Retinal pigment epithelial cell (primary cell): ENCODE measurements at regions not wholly inside any gene's neighbourhood (a gene's known extent, or its start where the extent isn't known, plus 50 kb on each side); places are given as distances from the start of the nearest gene placed in this dataset.

Source experiments
- DNase-seq: peaks from one replicate; pipeline ENCODE4 v3.0.0-alpha.2; 2010; ENCODE audit warnings: low read depth
- H3K4me3 ChIP-seq: 2 replicates; pipeline ENCODE4 v1.5.1; 2011; ENCODE audit warnings: mild to moderate bottlenecking, low read length, control low read depth, moderate library complexity
- TF ChIP-seq, protein P1 (sequence below): conservative IDR thresholded peaks from 2 replicates; pipeline ENCODE4 v1.5.1; 2011; ENCODE audit warnings: low read depth, low read length, control low read depth, inconsistent platforms

DNA sequence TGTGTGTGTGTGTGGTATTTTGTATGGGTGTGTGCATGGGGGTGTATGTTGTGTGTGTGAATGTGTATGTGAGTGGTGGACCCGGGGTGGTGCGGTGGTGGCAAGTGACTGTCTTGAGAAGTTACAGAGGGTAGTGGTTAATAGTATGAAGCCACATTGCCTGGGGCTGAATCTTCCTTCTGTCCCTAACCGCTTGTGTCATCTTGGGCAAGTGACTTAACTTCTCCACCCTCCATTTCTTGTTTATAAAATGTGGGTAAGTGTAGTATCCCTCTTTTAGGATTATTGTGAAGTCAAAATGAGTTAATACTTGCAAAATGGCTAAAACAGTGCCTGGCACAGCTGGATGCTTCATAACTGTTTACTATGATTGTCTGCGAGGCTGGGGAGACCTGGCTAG lies 63.5 kb downstream of the MYCN start:
- H3K4me3 ChIP-seq = no peak overlapping the region
- TF ChIP-seq, protein P1, sequence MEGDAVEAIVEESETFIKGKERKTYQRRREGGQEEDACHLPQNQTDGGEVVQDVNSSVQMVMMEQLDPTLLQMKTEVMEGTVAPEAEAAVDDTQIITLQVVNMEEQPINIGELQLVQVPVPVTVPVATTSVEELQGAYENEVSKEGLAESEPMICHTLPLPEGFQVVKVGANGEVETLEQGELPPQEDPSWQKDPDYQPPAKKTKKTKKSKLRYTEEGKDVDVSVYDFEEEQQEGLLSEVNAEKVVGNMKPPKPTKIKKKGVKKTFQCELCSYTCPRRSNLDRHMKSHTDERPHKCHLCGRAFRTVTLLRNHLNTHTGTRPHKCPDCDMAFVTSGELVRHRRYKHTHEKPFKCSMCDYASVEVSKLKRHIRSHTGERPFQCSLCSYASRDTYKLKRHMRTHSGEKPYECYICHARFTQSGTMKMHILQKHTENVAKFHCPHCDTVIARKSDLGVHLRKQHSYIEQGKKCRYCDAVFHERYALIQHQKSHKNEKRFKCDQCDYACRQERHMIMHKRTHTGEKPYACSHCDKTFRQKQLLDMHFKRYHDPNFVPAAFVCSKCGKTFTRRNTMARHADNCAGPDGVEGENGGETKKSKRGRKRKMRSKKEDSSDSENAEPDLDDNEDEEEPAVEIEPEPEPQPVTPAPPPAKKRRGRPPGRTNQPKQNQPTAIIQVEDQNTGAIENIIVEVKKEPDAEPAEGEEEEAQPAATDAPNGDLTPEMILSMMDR = no peak
- DNase-seq = no peak

DNA sequence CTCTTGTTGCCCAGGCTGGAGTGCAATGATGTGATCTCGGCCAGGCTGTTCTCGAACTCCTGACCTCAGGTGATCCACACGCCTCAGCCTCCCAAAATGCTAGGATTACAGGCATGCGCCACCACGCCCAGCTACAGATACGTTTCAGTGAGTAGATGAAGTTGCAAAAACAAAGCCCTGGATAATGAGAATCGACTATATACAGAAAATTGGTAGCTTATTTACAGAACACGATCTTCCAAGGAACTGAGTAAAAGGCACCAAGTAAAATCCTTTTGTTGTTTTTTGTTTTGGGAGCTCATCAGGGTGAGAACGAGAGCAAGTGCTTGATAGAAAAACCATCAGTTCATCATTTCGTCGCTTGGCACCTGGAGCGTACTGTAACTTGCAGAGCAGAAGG lies 62.8 kb downstream of the MYCN start:
- TF ChIP-seq, protein P1 = no peak
- H3K4me3 ChIP-seq = no peak overlapping the region
- DNase-seq = no peak

GRCh38 chr2:16002575-16002974 lies 62.2 kb downstream of the MYCN start:
- H3K4me3 ChIP-seq = no peak overlapping the region
- DNase-seq = no peak
- TF ChIP-seq, protein P1 = no peak

- TF ChIP-seq, protein P1 = no peak
- DNase-seq = no peak
- no peak overlapping the region for H3K4me3 ChIP-seq
Measured at GRCh38 chr2:16002144-16002543, 61.8 kb downstream of the MYCN start.

DNA sequence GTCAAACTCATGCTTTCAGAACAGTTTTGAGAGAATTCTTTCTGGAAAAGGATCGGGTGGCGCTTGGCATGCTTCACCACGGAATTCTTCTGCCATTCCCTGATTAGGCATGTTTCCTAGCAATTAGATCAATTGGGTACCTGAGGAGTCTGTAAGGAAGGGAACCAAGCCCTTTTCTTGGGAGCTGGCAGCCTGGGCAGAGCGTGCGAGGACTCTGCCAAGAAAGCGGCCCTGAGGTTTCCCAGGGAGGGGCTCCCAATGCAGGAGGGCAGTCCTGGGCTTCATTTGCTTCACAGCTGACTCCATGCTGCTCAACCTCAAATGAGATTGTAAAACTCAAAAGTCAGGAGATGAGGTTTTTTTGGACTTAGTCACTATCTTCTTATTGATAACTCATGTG lies 60.3 kb downstream of the MYCN start:
- TF ChIP-seq, protein P1 = no peak
- no peak for DNase-seq
- H3K4me3 ChIP-seq = no peak overlapping the region

- no peak overlapping the region for H3K4me3 ChIP-seq
- TF ChIP-seq, protein P1 = no peak
- DNase-seq = no peak
Measured at GRCh38 chr2:15999596-16000469, 59.5 kb downstream of the MYCN start.

DNA sequence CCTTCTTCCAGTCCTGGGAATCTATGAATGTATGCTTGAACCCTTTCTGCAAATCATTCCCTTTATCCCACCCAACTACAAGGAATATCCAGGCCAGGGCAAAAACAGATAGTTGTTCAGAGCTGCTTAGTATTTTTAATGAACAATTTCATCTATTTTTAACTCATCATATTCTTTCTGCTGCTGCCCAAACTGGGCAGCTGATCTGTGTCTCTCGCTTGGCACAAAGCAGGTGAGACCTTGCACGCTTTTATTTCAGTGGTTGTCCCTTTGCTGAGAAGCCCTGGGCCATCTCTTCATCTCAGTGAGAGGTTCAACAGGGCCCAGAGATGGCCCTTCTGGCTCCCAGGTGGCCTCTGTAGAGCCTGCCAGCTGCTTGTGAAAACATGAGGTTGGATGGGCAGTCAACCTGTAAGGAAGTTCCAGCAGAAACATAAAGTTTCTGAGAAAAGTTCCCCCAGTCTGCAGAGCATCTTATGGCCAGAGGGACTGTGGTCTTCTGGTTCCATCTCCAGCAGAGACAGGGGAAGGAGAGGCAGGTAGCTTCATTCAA lies 57.5 kb downstream of the MYCN start:
- DNase-seq = no peak
- H3K4me3 ChIP-seq = no peak overlapping the region
- TF ChIP-seq, protein P1 = no peak
